Parathyroid adenoma (tissue), 2 donors: ENCODE measurements at regions not wholly inside any gene's neighbourhood (a gene's known extent, or its start where the extent isn't known, plus 50 kb on each side); places are given as distances from the start of the nearest gene placed in this dataset.

ENCODE experiments used
- H2AFZ ChIP-seq: fragments of 300-600 bp; sonication (generic); one replicate; pipeline ENCODE4 v1.7.0; 2017; ENCODE audit warnings: antibody characterized with exemption, mild to moderate bottlenecking
- H3K27ac ChIP-seq: fragments of 300-600 bp; sonication (generic); one replicate; pipeline ENCODE4 v1.7.0; 2017
- H3K27me3 ChIP-seq: fragments of 300-600 bp; sonication (generic); one replicate; pipeline ENCODE4 v1.7.0; 2017; ENCODE audit warnings: low read length; ENCODE audit not compliant: control insufficient read depth, insufficient read depth
- H3K36me3 ChIP-seq: fragments of 300-600 bp; sonication (generic); one replicate; pipeline ENCODE4 v1.7.0; 2017; ENCODE audit warnings: low read length; ENCODE audit not compliant: control insufficient read depth, insufficient read depth
- H3K4me1 ChIP-seq: fragments of 300-600 bp; sonication (generic); one replicate; pipeline ENCODE4 v1.7.0; 2017; ENCODE audit warnings: control low read depth
- H3K4me2 ChIP-seq: fragments of 300-600 bp; sonication (generic); one replicate; pipeline ENCODE4 v1.7.0; 2017; ENCODE audit warnings: low read length
- H3K4me3 ChIP-seq: fragments of 300-600 bp; sonication (generic); one replicate; pipeline ENCODE4 v1.7.0; 2017; ENCODE audit warnings: low read depth, low read length
- H3K79me2 ChIP-seq: fragments of 300-600 bp; sonication (generic); one replicate; pipeline ENCODE4 v1.7.0; 2017; ENCODE audit warnings: control low read depth
- H3K9ac ChIP-seq: fragments of 300-600 bp; sonication (generic); one replicate; pipeline ENCODE4 v1.7.0; 2017; ENCODE audit warnings: mild to moderate bottlenecking
- H3K9me3 ChIP-seq: fragments of 300-600 bp; sonication (generic); one replicate; pipeline ENCODE4 v1.7.0; 2017; ENCODE audit warnings: low read length; ENCODE audit not compliant: control insufficient read depth
- CTCF ChIP-seq: fragments of 300-600 bp; sonication (generic); IDR thresholded peaks from one replicate; pipeline ENCODE4 v1.7.0; 2017; ENCODE audit warnings: antibody characterized with exemption, mild to moderate bottlenecking
- donor health status: primary hyperparathyroidism.

- H3K27me3 ChIP-seq, result no peaks in the 10 kb centered on the region
- H3K4me2 ChIP-seq, result no peak overlapping the region
- peak; percentile 92 for TF ChIP-seq CTCF
- H3K9me3 ChIP-seq, result no peaks in the 10 kb centered on the region
- no peaks in the 10 kb centered on the region for H3K79me2 ChIP-seq
- H3K27ac ChIP-seq, result no peak overlapping the region
- H3K4me3 ChIP-seq, result no peak overlapping the region
- no peak overlapping the region for H2AFZ ChIP-seq
- H3K9ac ChIP-seq, result no peak overlapping the region
- H3K4me1 ChIP-seq, result no peaks in the 10 kb centered on the region
- no peaks in the 10 kb centered on the region for H3K36me3 ChIP-seq
These were observed 56.1 kb upstream of the SLC35G4 start for GRCh38 chr18:11553098-11553940.

- H3K27me3 ChIP-seq, result no peaks in the 10 kb centered on the region
- H3K4me3 ChIP-seq, result no peak overlapping the region
- H3K9ac ChIP-seq, result no peak overlapping the region
- TF ChIP-seq CTCF, result no peak
- H3K9me3 ChIP-seq, result no peaks in the 10 kb centered on the region
- H3K36me3 ChIP-seq, result no peaks in the 10 kb centered on the region
- no peak overlapping the region for H2AFZ ChIP-seq
- no peak overlapping the region for H3K27ac ChIP-seq
- no peak overlapping the region for H3K4me2 ChIP-seq
- no peaks in the 10 kb centered on the region for H3K4me1 ChIP-seq
- H3K79me2 ChIP-seq, result no peaks in the 10 kb centered on the region
These were observed 60.4 kb upstream of the SLC35G4 start for GRCh38 chr18:11548916-11549551.

- H3K36me3 ChIP-seq, result no peaks in the 10 kb centered on the region
- no peaks in the 10 kb centered on the region for H3K79me2 ChIP-seq
- H3K27me3 ChIP-seq, result no peaks in the 10 kb centered on the region
- H2AFZ ChIP-seq, result no peak overlapping the region
- H3K9ac ChIP-seq, result no peak overlapping the region
- H3K9me3 ChIP-seq, result peaks cover 3% of the 10 kb centered on the region
- no peaks in the 10 kb centered on the region for H3K4me1 ChIP-seq
- TF ChIP-seq CTCF, result no peak
- no peak overlapping the region for H3K27ac ChIP-seq
- no peak overlapping the region for H3K4me3 ChIP-seq
- no peak overlapping the region for H3K4me2 ChIP-seq
These were observed 61.0 kb upstream of the SLC35G4 start for GRCh38 chr18:11548396-11548795.

- no peak overlapping the region for H2AFZ ChIP-seq
- H3K36me3 ChIP-seq, result no peaks in the 10 kb centered on the region
- no peak overlapping the region for H3K4me3 ChIP-seq
- H3K27ac ChIP-seq, result no peak overlapping the region
- H3K27me3 ChIP-seq, result no peaks in the 10 kb centered on the region
- H3K4me2 ChIP-seq, result no peak overlapping the region
- peaks cover 3% of the 10 kb centered on the region for H3K9me3 ChIP-seq
- no peak for TF ChIP-seq CTCF
- H3K4me1 ChIP-seq, result no peaks in the 10 kb centered on the region
- no peaks in the 10 kb centered on the region for H3K79me2 ChIP-seq
- no peak overlapping the region for H3K9ac ChIP-seq
These were observed 65.2 kb upstream of the SLC35G4 start for GRCh38 chr18:11544060-11544633.
